Left lung (tissue), 4 donors: ENCODE measurements at regions not wholly inside any gene's neighbourhood (a gene's known extent, or its start where the extent isn't known, plus 50 kb on each side); places are given as distances from the start of the nearest gene placed in this dataset.

Experiments
- ATAC-seq: fragments of 200-7000 bp; cut with Tn5 transposase; one replicate; pipeline ENCODE4 v1.9.1; 2020; ENCODE audit warnings: moderate library complexity
- DNase-seq, 4 donors: peaks; one replicate each; pipeline ENCODE4 v3.0.0-alpha.2; 2013 to 2020
- H3K27ac ChIP-seq, 2 donors: fragments of 200-600 bp; sonication (generic) in 1 of 2; one replicate each; pipeline versions ENCODE4 v1.5.0 to v1.8.0; 2020 to 2021
- H3K27me3 ChIP-seq, 2 donors: fragments of 200-600 bp; sonication (generic) in 1 of 2; one replicate each; pipeline versions ENCODE4 v1.5.0 to v1.8.0; 2020 to 2021
- H3K36me3 ChIP-seq, 2 donors: fragments of 200-600 bp; sonication (generic) in 1 of 2; one replicate each; pipeline versions ENCODE4 v1.5.0 to v1.8.0; 2020 to 2021
- H3K4me1 ChIP-seq, 2 donors: fragments of 200-600 bp; one replicate each; pipeline ENCODE4 v1.8.0; 2021
- H3K4me3 ChIP-seq, 2 donors: fragments of 200-600 bp; sonication (generic) in 1 of 2; one replicate each; pipeline versions ENCODE4 v1.5.0 to v1.8.0; 2020 to 2021; ENCODE audit warnings: mild to moderate bottlenecking in 1 of 2
- H3K9me3 ChIP-seq, 2 donors: fragments of 200-600 bp; sonication (generic) in 1 of 2; one replicate each; pipeline versions ENCODE4 v1.5.0 to v1.8.0; 2020 to 2021
- CTCF ChIP-seq, 2 donors: fragments of 200-600 bp; sonication (generic) in 1 of 2; IDR thresholded peaks; one replicate each; pipeline versions ENCODE4 v1.5.0 to v1.8.0; 2021; ENCODE audit warnings: antibody characterized with exemption in 2 of 2
- intact Hi-C, 2 donors: fragments of 100-400 bp; cut with DNase I; formaldehyde crosslinking; loops; one replicate each; pipeline versions ENCODE4 v1.11.2 to v1.14.2; 2022
- donor health status: DM: no; HTN: yes; CAD: no.
- donor health status: DM: no; HTN: no; CAD: no.

GRCh38 chr10:90424730-90425129 lies 433.1 kb downstream of the HTR7 start:
- intact Hi-C loops: no loop called here
- no peak overlapping the region for H3K27ac ChIP-seq
- H3K9me3 ChIP-seq: peaks cover 0 to 3% of the 10 kb centered on the region in 2 donors
- TF ChIP-seq CTCF (IDR thresholded peaks at IDR 0.05): no peak
- no peak for DNase-seq
- no peaks in the 10 kb centered on the region for H3K27me3 ChIP-seq
- no peak for ATAC-seq
- H3K4me3 ChIP-seq: no peak overlapping the region
- no peaks in the 10 kb centered on the region for H3K36me3 ChIP-seq
- H3K4me1 ChIP-seq: no peaks in the 10 kb centered on the region

GRCh38 chr10:90430186-90430585 lies 427.7 kb downstream of the HTR7 start:
- peaks cover 0 to 2% of the 10 kb centered on the region in 2 donors for H3K9me3 ChIP-seq
- ATAC-seq (no peak), DNase-seq (no peak)
- no peaks in the 10 kb centered on the region for H3K4me1 ChIP-seq
- no peak overlapping the region for H3K4me3 ChIP-seq
- TF ChIP-seq CTCF (IDR thresholded peaks at IDR 0.05): no peak
- no peak overlapping the region for H3K27ac ChIP-seq
- H3K27me3 ChIP-seq: no peaks in the 10 kb centered on the region
- intact Hi-C loops: no loop called here
- H3K36me3 ChIP-seq: no peaks in the 10 kb centered on the region

GRCh38 chr10:90432866-90433265 lies 425.0 kb downstream of the HTR7 start:
- intact Hi-C loops: no loop called here
- no peak for TF ChIP-seq CTCF (IDR thresholded peaks at IDR 0.05)
- DNase-seq: no peak

GRCh38 chr10:90435296-90435695 lies 422.5 kb downstream of the HTR7 start:
- Histone ChIP-seq H3K4me1 (no peaks in the 10 kb centered on the region), H3K27me3 (no peaks in the 10 kb centered on the region), H3K4me3 (no peak overlapping the region), H3K27ac (no peak overlapping the region), H3K9me3 (peaks cover 0 to 2% of the 10 kb centered on the region in 2 donors), H3K36me3 (no peaks in the 10 kb centered on the region)
- ATAC-seq (no peak), DNase-seq (no peak)
- intact Hi-C loops: no loop called here
- TF ChIP-seq CTCF (IDR thresholded peaks at IDR 0.05): no peak

More at GRCh38 chr10:90432866-90433265, 425.0 kb downstream of the HTR7 start:
- ATAC-seq: no peak
- Histone ChIP-seq H3K4me1 (no peaks in the 10 kb centered on the region), H3K9me3 (peaks cover 0 to 2% of the 10 kb centered on the region in 2 donors), H3K27me3 (no peaks in the 10 kb centered on the region), H3K4me3 (no peak overlapping the region), H3K36me3 (no peaks in the 10 kb centered on the region), H3K27ac (no peak overlapping the region)

- H3K9me3 ChIP-seq: peaks cover 0 to 20% of the 10 kb centered on the region in 2 donors
- no peaks in the 10 kb centered on the region for H3K36me3 ChIP-seq
- DNase-seq (no peak), ATAC-seq (no peak)
- no peak overlapping the region for H3K4me3 ChIP-seq
- no peak overlapping the region for H3K27ac ChIP-seq
- intact Hi-C loops: no loop called here
- TF ChIP-seq CTCF (IDR thresholded peaks at IDR 0.05): no peak
- no peaks in the 10 kb centered on the region for H3K4me1 ChIP-seq
- H3K27me3 ChIP-seq: no peaks in the 10 kb centered on the region
Measured at GRCh38 chr10:90437452-90437851, 420.4 kb downstream of the HTR7 start.
